SKM-1 treated with dmso at 0.1 percent for 144 hours (cell line): ENCODE measurements at regions not wholly inside any gene's neighbourhood (a gene's known extent, or its start where the extent isn't known, plus 50 kb on each side); places are given as distances from the start of the nearest gene placed in this dataset.
"Not testable (repeated sequence)": the region's sequence is repeated elsewhere in the genome, so short reads cannot be mapped to it uniquely, and the experiment has no call there.

Experiments
- DNase-seq: peaks from one replicate; lab custom pipeline; 2025; ENCODE audit not compliant: unreplicated experiment; lab: John Stamatoyannopoulos, UW

DNA sequence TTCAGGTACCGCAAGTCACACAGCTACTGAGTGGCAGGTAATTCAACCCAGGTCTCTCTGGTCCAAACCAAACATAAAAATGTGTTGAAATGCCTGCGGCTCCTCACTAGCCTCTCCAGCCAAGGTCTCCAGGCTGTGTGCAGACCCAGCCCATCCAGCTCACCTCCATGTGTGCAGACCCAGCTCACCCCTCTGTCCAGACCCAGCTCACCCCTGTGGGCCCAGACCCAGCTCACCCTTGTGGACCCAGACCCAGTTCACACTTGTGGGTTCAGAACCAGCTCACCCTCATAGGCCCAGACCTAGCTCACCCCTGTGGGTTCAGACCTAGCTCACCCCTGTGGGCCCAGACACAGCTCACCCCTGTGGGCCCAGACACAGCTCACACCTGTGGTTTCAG is 188.0 kb upstream of the ADCY2 start:
- no peak for DNase-seq

DNA sequence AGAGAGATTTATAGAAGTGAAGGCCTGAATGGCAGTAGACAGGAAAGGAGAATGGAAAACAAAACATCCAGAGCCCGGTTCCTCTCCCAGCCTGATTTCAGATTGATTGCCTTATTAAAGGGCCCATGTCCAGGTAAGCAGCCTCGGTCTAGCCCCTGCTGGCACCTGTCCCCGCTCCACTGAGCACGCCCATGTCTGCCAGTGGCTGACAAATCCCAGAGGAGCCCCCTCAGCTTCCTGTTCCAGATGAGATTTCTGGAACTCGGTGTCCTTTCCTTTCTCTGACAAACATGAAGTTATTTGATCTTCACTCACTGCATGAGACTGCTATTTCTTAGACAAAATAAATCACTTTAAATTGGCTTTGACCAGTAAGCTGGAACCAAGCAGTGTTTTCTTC is 187.0 kb upstream of the ADCY2 start:
- DNase-seq, result no peak

DNA sequence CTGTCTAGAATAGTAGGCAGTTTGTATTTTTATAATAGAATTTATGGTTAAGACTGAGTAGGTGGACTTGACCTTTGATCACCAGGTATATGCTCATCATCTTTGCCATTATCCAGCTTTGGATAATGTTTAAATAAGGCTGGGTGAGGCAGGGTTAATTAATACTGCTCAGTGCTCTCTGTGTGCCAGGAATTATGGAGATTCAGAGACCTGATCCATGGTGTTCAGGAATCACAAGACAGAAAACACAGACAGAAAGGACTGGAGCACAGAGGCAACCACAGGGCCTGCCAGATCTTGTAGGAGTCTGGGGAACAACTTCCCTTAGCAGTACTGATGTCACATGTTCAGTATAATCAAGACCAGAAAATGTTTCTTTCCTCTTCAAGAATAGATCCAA is 186.3 kb upstream of the ADCY2 start:
- no peak for DNase-seq

DNA sequence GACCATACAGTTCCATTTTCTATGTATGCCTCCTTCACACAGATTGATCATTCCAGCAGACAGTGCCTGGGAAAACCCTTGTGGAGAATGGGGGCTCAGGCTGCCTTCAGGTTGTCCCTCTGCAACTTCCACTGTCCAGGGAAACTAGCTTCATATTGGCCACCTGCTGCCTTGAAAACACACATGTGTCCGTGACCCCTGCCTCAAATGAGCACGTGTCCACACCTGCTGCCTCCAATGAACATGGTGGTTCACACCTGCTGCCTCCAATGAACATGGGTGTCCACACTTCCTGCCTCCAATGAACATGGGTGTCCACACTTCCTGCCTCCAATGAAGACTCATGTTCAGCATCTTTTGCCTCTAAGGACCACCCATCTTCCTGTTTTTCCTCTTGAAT is 185.4 kb upstream of the ADCY2 start:
- DNase-seq, result no peak

DNA sequence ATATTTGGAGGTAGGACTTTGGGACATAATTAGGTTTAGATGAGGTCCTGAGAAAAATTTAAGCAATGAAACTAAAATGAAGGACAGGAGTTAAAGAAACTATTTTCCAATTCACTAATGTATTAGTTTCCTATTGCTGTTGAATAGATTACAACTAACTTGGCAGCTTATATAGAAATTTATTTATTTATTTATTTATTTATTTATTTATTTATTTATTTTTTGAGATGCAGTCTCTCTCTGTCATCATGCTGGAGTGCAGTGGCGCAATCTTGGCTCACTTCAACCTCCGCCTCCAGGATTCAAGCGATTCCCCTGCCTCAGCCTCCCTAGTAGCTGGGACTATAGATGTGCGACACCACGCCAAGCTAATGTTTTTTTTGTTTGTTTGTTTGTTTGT is 182.4 kb upstream of the ADCY2 start:
- DNase-seq, result no peak

DNA sequence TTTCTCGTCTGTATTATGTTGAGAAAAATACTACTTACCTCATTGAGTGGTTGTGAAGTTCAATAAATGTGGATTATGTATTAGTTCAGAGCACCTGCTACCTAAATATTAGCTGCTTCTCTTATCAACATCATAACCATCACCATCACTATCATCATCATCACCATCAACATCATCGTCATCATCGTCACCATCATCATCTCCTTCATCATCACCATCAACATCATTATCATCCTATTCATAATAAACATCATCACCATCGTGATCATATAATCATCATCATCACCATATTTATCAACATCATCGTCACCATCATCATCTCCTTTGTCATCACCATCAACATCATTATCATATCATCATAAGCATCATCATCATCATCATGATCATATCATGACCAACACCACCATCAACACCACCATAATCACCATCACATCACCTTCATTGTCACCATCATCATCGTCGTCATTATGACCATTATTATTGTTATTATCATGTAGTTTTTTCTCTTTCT is 181.0 kb upstream of the ADCY2 start:
- DNase-seq, result no peak

DNA sequence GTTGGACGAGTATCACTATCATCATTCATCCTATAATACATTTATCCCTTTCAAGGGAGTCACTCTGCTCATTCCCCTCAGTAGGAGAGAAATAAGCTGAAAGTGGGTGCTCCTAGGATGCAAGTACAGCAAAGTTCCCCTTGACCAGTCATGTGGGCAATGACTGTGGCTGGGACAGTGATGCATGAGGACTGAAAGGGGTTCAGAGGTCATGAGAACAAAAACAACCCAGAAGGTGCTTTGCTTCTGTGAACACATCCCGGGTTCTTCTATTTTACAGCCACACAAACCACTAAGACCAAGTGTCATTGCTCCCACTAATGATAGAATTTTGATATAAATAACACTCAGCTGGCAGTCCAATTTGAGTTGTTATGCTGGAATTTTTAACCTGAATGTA is 177.8 kb upstream of the ADCY2 start:
- no peak for DNase-seq

DNA sequence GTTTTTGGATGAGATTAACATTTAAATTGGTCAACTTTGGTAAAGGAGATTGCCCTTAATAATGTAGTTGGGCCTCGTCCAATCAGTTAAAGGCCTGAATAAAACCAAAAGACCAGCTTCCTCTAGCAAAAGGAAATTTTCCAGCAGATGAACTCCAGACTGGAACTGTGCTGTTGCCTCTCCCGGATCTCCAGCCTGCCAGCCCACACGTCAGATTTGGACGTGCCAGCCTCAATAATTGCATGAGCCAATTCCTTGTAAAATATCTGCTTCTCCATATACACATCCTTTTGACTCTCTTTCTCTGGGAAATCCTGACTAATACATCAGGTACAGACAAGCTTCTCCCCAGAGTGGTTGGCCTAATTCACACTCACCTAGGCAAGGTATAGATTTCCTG is 175.8 kb upstream of the ADCY2 start:
- no peak for DNase-seq

DNA sequence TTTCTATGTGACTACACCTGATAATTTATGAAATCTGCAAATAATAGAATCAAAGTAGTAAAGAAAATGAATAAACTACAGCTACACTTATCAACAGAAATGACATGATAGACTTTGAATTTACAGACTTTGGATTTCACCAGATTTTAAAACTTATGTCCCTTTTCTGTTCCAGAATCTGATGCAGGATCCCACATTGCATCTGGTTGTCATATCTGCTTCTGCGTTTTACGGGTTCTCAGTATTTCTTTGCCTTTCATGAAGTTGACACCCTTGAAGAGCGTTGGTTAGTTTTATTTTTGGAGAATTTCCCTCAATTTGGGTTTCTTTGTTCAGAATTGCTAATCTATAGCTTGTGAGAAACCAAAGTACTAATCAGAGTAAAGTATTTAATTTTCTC is 174.9 kb upstream of the ADCY2 start:
- DNase-seq, result no peak

DNA sequence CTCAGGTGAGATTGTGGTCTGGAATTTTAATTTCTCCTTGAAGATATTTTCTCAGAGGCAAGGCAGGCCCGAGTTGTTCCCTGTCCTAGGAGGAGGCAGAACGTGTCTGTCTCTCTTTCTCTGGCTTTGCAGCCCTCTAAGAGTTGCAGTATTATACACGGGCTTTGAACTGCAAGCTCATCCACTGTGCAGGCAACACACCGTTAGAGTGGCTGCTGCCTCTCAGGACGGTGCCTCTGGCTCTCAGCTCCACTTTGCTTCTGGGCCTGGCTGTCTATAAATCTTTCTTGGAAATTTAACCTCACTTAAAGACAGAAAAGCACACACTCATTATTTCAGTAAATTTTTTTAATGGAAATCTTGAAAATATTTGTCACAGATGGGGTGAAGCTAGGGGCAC is 170.1 kb upstream of the ADCY2 start:
- DNase-seq, result no peak

DNA sequence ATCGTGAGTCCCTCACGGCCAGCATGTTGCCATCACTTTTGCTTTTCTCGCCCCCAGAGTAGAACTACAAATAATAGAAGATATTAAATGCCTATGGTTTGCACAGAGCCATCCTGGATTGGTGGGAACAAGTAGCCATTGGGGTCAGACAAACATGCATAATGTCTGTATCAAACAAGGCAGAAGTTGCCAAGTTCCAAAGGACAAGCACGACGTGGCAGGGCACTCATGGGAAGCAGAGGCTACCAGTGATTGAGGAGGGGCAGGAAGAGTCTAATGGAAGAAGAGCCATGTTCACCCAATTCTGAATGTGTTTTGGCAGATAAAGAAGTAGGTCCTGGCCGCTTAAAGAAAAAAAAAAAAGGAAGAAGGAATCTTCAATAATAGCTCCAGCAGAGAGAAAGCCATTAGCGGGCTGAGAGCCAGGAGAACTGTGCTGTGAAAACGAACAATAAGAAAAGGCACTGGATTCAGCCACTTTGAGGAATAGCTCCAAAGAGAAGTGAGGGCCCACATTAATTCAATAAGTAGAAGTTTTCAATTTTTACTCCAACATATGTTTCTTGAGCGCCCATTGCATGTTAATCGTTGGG is 153.7 kb upstream of the ADCY2 start:
- DNase-seq, result no peak

DNA sequence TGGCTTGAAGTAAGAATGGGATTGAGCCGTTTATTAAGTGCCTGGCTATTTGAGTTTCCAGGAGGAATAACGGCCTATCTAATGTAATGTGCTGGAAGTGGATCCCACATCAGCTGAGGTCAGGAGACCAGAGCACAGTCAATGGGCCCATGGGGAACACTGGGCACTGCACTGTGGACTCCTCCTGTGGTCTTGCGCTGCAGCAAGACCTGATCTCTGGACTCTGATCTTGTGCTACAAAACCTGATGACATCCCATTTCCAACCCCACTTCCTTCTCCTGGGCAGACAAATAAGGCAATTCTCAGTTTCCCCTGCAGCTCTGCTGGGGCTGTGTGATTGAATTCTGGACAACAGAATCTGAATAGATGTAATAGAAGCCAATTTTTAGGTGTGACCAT is 151.7 kb upstream of the ADCY2 start:
- no peak for DNase-seq

DNA sequence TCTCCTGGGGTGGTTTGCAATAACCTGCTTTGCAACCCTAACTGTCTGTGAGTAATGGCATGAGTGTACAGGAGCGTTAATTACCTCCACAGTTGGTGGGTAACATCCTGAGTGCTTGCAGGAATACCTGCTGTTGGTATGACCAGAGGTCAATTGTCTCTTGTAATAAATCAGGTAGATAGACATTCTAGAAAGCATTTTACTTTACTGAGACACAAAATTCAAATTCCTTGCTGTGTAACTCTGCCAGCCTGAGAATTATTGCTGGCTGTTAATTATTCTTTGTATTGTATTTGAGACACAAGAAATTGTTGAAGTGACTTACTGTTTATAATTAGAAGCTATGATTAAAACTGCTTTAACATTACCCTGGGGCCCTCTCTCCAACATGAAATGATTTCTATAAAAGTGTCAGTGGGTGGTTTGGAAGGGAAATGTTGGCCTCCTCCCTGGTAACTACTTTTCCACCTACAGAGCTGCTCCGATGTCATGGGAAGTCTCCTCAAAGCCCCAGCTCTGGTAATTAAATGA is 150.8 kb upstream of the ADCY2 start:
- DNase-seq, result no peak

DNA sequence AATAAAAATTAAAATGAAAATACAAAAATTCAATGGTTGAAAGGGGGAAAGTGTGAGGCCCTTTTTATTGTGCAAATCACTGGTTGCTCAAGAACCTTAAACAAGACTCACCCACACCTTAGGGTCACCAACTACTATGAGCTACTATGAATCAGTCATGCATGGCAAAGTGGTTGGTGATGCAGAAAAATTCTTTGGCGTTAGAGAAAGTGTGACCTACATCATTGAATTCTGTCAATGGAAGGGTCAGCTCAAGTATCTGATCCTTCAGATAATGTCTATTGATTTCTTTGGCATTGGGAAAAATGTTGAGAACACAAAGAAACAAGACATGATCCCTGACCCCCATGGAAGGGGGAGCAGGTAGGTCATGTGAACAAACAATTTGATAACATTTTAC is 149.7 kb upstream of the ADCY2 start:
- DNase-seq, result no peak

DNA sequence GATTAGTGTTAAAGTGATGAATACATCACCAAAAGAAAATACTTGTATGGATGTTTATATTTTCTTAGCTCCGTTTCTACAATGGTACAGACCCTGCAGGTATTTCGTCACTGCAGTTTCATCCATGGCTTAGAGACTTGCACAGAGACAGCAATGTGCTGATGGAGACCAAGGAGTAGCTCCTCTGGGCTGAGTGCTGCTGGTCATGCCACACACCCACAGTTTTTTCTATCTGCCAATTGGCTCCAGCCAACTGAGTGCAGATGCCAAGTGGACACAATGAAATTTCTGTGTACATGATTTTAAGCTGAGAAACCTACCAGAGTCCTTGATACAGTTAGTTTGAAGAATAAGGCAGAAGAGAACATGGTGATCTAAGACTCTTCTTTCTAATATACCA is 145.9 kb upstream of the ADCY2 start:
- no peak for DNase-seq

DNA sequence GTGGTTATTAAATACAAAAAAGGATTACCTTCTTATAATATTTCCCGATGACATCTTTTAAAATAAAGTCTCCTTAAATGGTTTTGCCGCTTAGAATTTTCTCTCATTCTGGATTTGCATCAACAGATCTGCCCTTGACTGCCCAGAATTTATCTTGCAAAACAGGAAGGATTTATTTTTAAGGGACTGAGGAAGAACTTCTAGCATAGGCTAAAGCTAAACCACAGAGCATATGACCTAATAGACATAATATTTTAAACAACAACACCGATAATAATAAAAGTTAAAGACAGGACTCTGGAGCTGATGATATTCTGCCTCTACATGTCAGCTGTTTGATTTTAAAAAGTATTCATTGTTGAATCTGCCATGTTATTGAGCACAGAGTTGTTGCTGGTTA is 145.3 kb upstream of the ADCY2 start:
- DNase-seq, result peak; percentile 43

DNA sequence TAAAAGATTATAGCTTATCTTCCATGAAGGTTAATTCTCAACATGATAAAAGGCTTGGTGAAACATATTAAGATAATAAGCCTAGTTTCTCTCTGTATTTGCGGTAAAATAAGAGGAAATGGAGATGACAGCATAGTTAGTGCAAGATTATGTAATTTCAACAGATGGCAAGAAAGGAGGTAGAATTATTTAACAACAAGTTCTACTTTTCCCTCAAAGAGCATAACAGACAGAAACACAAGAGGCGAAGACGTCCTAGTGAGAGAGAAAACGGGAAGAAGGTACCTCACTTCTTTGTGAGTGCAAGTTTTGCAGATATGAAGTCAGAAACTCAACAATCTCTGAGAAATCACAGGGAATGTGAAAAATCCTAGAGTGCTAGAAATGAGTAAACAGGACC is 144.8 kb upstream of the ADCY2 start:
- DNase-seq, result peak; percentile 88

DNA sequence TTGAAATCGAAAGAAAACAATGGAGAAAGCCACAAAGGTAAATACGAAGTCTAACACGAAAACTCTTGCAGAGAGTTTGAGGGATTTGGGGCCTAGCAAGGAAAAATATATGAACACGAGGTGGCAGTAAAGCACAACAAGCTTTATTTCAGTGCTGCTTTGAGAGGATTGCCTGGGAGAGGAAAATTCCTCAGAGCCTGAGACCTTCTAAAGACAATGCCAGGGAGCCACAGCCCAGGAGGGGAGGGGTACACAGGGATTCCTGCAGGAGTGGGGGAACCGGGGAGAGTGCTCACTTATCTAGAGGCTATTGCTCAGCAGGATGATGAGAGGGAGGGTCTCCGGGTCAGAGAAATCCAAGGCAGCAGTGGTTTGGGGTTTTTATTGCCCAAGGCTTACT is 134.9 kb upstream of the ADCY2 start:
- DNase-seq, result peak; percentile 39

DNA sequence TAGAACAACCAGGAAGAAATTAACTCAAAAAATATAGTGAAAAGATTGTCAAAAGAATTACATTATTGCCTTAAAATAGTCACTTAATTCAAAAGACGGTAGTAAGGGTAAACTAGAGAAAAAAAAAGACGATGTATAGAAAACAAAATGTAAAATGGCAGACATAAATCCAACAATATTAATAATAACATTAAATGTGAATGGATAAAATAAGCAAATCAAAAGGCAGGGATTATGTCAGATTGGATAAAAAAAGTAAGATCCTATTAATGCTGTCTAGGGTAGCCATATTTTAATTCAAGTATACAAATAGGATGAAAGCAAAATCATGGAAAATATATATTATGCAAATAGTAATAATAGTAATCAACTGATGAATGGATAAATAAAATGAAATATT is 134.0 kb upstream of the ADCY2 start:
- no peak for DNase-seq

DNA sequence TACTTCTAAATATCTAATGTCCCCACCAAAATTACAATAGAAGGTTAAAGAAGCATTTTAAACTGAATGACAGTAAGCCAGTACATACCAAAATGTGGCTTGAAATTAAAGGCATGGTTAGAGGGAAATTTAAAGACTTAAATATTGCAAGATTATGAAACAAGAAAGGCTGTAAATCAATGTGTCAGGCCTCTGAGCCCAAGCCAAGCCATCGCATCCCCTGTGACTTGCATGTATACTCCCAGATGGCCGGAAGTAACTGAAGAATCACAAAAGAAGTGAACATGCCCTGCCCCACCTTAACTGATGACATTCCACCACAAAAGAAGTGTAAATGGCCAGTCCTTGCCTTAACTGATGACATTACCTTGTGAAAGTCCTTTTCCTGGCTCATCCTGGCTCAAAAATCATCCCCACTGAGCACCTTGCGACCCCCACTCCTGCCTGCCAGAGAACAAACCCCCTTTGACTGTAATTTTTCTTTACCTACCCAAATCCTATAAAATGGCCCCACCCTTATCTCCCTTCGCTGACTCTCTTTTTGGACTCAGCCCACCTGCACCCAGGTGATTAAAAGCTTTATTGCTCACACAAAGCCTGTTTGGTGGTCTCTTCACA is 132.4 kb upstream of the ADCY2 start:
- DNase-seq, result not testable (repeated sequence)

DNA sequence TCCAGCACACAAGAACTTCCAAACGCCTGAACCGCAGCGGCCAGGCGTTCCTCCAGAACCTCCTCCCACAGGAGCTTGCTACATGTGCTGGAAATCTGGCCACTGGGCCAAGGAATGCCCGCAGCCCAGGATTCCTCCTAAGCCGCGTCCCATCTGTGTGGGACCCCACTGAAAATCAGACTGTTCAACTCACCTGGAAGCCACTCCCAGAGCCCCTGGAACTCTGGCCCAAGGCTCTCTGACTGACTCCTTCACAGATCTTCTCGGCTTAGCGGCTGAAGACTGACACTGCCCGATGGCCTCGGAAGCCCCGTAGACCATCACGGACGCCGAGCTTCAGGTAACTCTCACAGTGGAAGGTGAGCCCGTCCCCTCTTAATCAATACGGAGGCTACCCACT is 130.2 kb upstream of the ADCY2 start:
- DNase-seq, result not testable (repeated sequence)

DNA sequence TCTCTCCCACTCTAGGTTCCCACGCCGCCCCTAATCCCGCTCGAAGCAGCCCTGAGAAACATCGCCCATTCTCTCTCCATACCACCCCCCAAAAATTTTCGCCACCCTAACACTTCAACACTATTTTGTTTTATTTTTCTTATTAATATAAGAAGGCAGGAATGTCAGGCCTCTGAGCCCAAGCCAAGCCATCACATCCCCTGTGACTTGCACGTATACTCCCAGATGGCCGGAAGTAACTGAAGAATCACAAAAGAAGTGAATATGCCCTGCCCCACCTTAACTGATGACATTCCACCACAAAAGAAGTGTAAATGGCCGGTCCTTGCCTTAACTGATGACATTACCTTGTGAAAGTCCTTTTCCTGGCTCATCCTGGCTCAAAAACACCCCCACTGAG is 127.2 kb upstream of the ADCY2 start:
- DNase-seq, result not testable (repeated sequence)
